WTC11 (cell line): ENCODE measurements at regions not wholly inside any gene's neighbourhood (a gene's known extent, or its start where the extent isn't known, plus 50 kb on each side); places are given as distances from the start of the nearest gene placed in this dataset.

Experiments
- ATAC-seq: fragments of 200-7000 bp; cut with Tn5 transposase; 2 replicates; pipeline ENCODE4 v1.10.0; 2021; ENCODE audit warnings: mild to moderate bottlenecking, moderate library complexity
- CTCF ChIA-PET: fragments of 300-600 bp; sonication (Branson Sonifier 250); formaldehyde crosslinking; loops from one replicate; lab custom pipeline; 2021; ENCODE audit warnings: antibody characterized with exemption; lab: Charles Lee
- POLR2A ChIA-PET: fragments of 350-600 bp; sonication (Branson Sonifier 250); formaldehyde crosslinking; loops from one replicate; lab custom pipeline; 2021; ENCODE audit warnings: antibody characterized with exemption; lab: Charles Lee
- DNase-seq: peaks from one replicate; pipeline ENCODE4 v3.0.0; 2021; ENCODE audit warnings: low spot score
- H3K27ac Mint-ChIP-seq: 2 replicates; pipeline ENCODE4 v1.8.0; 2021; ENCODE audit warnings: mixed read lengths
- H3K27me3 Mint-ChIP-seq: 2 replicates; pipeline ENCODE4 v1.8.0; 2021; ENCODE audit warnings: low read depth, mild to moderate bottlenecking, moderate library complexity, mixed read lengths
- H3K36me3 Mint-ChIP-seq: 2 replicates; pipeline ENCODE4 v1.8.0; 2021; ENCODE audit warnings: mixed read lengths
- H3K4me1 Mint-ChIP-seq: 2 replicates; pipeline ENCODE4 v1.8.0; 2022; ENCODE audit warnings: mixed read lengths
- H3K4me3 Mint-ChIP-seq: 2 replicates; pipeline ENCODE4 v1.8.0; 2021; ENCODE audit warnings: mild to moderate bottlenecking, moderate library complexity, mixed read lengths
- H3K9me3 Mint-ChIP-seq: 2 replicates; pipeline ENCODE4 v1.8.0; 2021; ENCODE audit warnings: mixed read lengths
- AR ChIP-seq: fragments of 250-450 bp; sonication (Bioruptor Pico); IDR thresholded peaks from 2 replicates; pipeline ENCODE4 v1.9.0; 2021; ENCODE audit warnings: mild to moderate bottlenecking
- CBFB ChIP-seq: sonication (generic); formaldehyde crosslinking; IDR thresholded peaks from 2 replicates; pipeline ENCODE4 v1.8.1; 2022; ENCODE audit warnings: mild to moderate bottlenecking, low read depth, missing genetic modification reagents
- E2F4 ChIP-seq: sonication (generic); formaldehyde crosslinking; IDR thresholded peaks from 2 replicates; pipeline ENCODE4 v1.8.1; 2022; ENCODE audit warnings: low read depth, mild to moderate bottlenecking, moderate library complexity, missing genetic modification reagents, borderline replicate concordance
- FOXJ3 ChIP-seq: sonication (generic); formaldehyde crosslinking; IDR thresholded peaks from 2 replicates; pipeline ENCODE4 v1.9.0; 2021; ENCODE audit warnings: missing genetic modification reagents, mild to moderate bottlenecking, borderline replicate concordance
- IRF2 ChIP-seq: sonication (generic); formaldehyde crosslinking; IDR thresholded peaks from 2 replicates; pipeline ENCODE4 v1.8.0; 2022; ENCODE audit warnings: low read depth, missing genetic modification reagents, borderline replicate concordance
- MXD4 ChIP-seq: fragments of 250-450 bp; sonication (Bioruptor Pico); IDR thresholded peaks from 2 replicates; pipeline ENCODE4 v1.8.0; 2021; ENCODE audit warnings: mild to moderate bottlenecking, moderate library complexity, borderline replicate concordance
- NFATC4 ChIP-seq: fragments of 250-450 bp; sonication (Bioruptor Pico); IDR thresholded peaks from 2 replicates; pipeline ENCODE4 v1.9.0; 2021; ENCODE audit warnings: mild to moderate bottlenecking
- SOX15 ChIP-seq: fragments of 250-450 bp; sonication (Bioruptor Pico); IDR thresholded peaks from 2 replicates; pipeline ENCODE4 v1.9.0; 2021; ENCODE audit warnings: mild to moderate bottlenecking
- TCF7 ChIP-seq: sonication (generic); formaldehyde crosslinking; IDR thresholded peaks from 2 replicates; pipeline ENCODE4 v1.8.0; 2022; ENCODE audit warnings: mild to moderate bottlenecking, low read depth, missing genetic modification reagents, moderate library complexity
- ZBTB21 ChIP-seq: sonication (generic); formaldehyde crosslinking; IDR thresholded peaks from 2 replicates; pipeline ENCODE4 v1.8.1; 2023; ENCODE audit warnings: mild to moderate bottlenecking, missing genetic modification reagents, borderline replicate concordance
- ZMAT4 ChIP-seq: fragments of 250-450 bp; sonication (Bioruptor Pico); IDR thresholded peaks from 2 replicates; pipeline ENCODE4 v1.9.0; 2021; ENCODE audit warnings: mild to moderate bottlenecking
- ZNF219 ChIP-seq: sonication (generic); formaldehyde crosslinking; IDR thresholded peaks from 2 replicates; pipeline ENCODE4 v1.8.0; 2023; ENCODE audit warnings: missing genetic modification reagents, mild to moderate bottlenecking, borderline replicate concordance
- ZNF317 ChIP-seq: sonication (generic); formaldehyde crosslinking; IDR thresholded peaks from 2 replicates; pipeline ENCODE4 v1.8.1; 2023; ENCODE audit warnings: low read depth, mild to moderate bottlenecking, moderate library complexity, missing genetic modification reagents, borderline replicate concordance
- TF ChIP-seq, protein P1 (sequence below): fragments of 250-450 bp; sonication (Bioruptor Pico); IDR thresholded peaks from 2 replicates; pipeline ENCODE4 v1.9.0; 2021; ENCODE audit warnings: mild to moderate bottlenecking, borderline replicate concordance
- TF ChIP-seq, protein P2 (sequence below): sonication (generic); formaldehyde crosslinking; IDR thresholded peaks from 2 replicates; pipeline ENCODE4 v1.8.0; 2022; ENCODE audit warnings: mild to moderate bottlenecking, missing genetic modification reagents
- TF ChIP-seq, protein P3 (sequence below): fragments of 250-450 bp; sonication (Bioruptor Pico); conservative IDR thresholded peaks from 2 replicates; pipeline ENCODE4 v1.9.0; 2021; ENCODE audit warnings: mild to moderate bottlenecking
- TF ChIP-seq, protein P4 (sequence below): sonication (generic); formaldehyde crosslinking; conservative IDR thresholded peaks from 2 replicates; pipeline ENCODE4 v1.8.1; 2022; ENCODE audit warnings: mild to moderate bottlenecking, missing genetic modification reagents
- TF ChIP-seq, protein P5 (sequence below): fragments of 200-600 bp; IDR thresholded peaks from 2 replicates; pipeline ENCODE4 v1.8.0; 2022; ENCODE audit warnings: antibody characterized with exemption
- TF ChIP-seq, protein P6 (sequence below): sonication (generic); formaldehyde crosslinking; IDR thresholded peaks from 2 replicates; pipeline ENCODE4 v1.8.1; 2022; ENCODE audit warnings: mild to moderate bottlenecking, missing genetic modification reagents, moderate library complexity, borderline replicate concordance

DNA sequence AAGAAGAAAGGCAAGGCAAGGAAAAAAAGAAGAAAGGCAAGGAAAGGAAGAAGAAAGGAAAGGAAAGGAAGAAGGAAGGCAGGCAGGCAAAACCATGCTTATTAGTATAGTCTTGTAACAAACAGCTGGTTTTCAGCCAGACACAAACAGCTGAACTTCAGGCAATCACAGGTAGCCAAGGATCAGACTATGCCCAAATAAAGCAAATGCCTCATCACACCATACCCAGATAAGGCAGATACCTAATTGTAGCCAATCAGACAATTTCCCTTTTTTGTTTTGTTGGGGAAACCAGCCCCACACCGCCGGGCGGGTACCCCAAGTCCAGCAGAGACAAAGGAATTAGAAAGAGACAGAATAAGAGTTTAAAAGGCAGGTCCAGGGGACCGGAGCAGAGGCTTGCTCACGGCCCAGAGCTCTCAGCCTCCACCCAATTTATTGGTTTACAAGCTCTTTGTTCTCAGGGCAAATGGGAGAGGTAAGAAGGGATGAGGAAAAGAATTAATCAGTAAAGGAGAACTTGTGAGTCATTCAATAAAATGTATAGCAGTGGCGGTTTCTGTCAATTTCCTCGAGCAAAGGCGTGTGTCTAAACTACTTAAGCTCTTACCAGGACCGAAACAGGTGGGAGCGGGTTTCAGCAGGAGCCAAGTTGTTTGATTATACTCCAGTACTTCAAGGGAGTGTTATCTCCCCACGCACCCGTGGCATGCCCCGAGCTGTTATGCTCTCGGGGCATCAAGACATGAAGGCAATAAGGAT lies 886.8 kb downstream of the KCNT2 start:
- no peaks in the 10 kb centered on the region for H3K27me3 Mint-ChIP-seq
- no peak for DNase-seq
- H3K27ac Mint-ChIP-seq = no peak overlapping the region
- TF ChIP-seq ZMAT4 (CRISPR knock-in tag) (no peak), ZNF219 (CRISPR knock-in tag) (no peak), CBFB (CRISPR knock-in tag) (no peak), IRF2 (CRISPR knock-in tag) (no peak), AR (CRISPR knock-in tag) (no peak), TCF7 (no peak), NFATC4 (no peak), SOX15 (CRISPR knock-in tag) (no peak), MXD4 (CRISPR knock-in tag) (no peak), FOXJ3 (CRISPR knock-in tag) (no peak), ZNF317 (CRISPR knock-in tag) (no peak), ZBTB21 (CRISPR knock-in tag) (no peak), E2F4 (CRISPR knock-in tag) (no peak)
- TF ChIP-seq, protein P1, sequence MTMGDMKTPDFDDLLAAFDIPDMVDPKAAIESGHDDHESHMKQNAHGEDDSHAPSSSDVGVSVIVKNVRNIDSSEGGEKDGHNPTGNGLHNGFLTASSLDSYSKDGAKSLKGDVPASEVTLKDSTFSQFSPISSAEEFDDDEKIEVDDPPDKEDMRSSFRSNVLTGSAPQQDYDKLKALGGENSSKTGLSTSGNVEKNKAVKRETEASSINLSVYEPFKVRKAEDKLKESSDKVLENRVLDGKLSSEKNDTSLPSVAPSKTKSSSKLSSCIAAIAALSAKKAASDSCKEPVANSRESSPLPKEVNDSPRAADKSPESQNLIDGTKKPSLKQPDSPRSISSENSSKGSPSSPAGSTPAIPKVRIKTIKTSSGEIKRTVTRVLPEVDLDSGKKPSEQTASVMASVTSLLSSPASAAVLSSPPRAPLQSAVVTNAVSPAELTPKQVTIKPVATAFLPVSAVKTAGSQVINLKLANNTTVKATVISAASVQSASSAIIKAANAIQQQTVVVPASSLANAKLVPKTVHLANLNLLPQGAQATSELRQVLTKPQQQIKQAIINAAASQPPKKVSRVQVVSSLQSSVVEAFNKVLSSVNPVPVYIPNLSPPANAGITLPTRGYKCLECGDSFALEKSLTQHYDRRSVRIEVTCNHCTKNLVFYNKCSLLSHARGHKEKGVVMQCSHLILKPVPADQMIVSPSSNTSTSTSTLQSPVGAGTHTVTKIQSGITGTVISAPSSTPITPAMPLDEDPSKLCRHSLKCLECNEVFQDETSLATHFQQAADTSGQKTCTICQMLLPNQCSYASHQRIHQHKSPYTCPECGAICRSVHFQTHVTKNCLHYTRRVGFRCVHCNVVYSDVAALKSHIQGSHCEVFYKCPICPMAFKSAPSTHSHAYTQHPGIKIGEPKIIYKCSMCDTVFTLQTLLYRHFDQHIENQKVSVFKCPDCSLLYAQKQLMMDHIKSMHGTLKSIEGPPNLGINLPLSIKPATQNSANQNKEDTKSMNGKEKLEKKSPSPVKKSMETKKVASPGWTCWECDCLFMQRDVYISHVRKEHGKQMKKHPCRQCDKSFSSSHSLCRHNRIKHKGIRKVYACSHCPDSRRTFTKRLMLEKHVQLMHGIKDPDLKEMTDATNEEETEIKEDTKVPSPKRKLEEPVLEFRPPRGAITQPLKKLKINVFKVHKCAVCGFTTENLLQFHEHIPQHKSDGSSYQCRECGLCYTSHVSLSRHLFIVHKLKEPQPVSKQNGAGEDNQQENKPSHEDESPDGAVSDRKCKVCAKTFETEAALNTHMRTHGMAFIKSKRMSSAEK = no peak
- TF ChIP-seq, protein P2, sequence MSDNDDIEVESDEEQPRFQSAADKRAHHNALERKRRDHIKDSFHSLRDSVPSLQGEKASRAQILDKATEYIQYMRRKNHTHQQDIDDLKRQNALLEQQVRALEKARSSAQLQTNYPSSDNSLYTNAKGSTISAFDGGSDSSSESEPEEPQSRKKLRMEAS = no peak
- TF ChIP-seq, protein P3, sequence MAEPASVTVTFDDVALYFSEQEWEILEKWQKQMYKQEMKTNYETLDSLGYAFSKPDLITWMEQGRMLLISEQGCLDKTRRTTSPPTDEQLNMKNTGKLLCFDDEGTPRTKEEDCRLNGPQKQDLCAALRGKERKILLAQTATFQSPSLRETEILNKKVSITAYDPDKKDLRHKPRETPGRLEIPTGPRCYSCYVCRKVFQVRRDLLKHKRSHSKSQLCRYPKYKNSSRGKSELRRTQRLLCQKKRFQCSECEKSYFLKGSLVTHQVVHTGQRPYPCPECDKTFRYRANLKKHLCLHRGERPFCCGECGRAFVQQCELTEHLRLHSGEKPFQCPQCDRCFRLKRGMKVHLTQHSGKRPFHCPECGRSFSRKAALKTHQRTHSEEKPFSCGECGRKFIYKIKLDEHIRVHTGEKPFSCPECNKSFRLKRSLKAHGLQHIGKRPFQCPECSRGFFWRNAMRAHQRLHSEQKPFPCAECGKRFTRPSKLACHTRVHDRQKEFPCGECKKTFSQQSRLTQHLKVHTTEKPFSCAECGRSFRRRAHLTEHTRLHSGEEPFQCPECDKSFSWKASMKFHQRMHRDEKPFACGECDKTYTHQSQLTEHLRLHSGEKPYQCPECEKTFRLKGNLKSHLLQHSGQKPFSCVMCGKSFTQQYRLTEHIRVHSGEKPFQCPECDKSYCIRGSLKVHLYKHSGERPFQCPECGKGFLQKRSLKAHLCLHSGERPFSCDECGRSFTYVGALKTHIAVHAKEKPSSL (CRISPR knock-in tag) = no peak
- TF ChIP-seq, protein P4, sequence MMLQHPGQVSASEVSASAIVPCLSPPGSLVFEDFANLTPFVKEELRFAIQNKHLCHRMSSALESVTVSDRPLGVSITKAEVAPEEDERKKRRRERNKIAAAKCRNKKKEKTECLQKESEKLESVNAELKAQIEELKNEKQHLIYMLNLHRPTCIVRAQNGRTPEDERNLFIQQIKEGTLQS = no peak
- TF ChIP-seq, protein P5, sequence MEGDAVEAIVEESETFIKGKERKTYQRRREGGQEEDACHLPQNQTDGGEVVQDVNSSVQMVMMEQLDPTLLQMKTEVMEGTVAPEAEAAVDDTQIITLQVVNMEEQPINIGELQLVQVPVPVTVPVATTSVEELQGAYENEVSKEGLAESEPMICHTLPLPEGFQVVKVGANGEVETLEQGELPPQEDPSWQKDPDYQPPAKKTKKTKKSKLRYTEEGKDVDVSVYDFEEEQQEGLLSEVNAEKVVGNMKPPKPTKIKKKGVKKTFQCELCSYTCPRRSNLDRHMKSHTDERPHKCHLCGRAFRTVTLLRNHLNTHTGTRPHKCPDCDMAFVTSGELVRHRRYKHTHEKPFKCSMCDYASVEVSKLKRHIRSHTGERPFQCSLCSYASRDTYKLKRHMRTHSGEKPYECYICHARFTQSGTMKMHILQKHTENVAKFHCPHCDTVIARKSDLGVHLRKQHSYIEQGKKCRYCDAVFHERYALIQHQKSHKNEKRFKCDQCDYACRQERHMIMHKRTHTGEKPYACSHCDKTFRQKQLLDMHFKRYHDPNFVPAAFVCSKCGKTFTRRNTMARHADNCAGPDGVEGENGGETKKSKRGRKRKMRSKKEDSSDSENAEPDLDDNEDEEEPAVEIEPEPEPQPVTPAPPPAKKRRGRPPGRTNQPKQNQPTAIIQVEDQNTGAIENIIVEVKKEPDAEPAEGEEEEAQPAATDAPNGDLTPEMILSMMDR = no peak
- TF ChIP-seq, protein P6, sequence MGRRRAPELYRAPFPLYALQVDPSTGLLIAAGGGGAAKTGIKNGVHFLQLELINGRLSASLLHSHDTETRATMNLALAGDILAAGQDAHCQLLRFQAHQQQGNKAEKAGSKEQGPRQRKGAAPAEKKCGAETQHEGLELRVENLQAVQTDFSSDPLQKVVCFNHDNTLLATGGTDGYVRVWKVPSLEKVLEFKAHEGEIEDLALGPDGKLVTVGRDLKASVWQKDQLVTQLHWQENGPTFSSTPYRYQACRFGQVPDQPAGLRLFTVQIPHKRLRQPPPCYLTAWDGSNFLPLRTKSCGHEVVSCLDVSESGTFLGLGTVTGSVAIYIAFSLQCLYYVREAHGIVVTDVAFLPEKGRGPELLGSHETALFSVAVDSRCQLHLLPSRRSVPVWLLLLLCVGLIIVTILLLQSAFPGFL (CRISPR knock-in tag) = no peak
- POLR2A ChIA-PET = no interaction called here
- no peak for ATAC-seq
- H3K9me3 Mint-ChIP-seq = no peaks in the 10 kb centered on the region
- H3K4me1 Mint-ChIP-seq = peaks cover 23% of the 10 kb centered on the region
- CTCF ChIA-PET = no interaction called here
- no peak overlapping the region for H3K4me3 Mint-ChIP-seq
- H3K36me3 Mint-ChIP-seq = no peaks in the 10 kb centered on the region
